OCI-LY7 (cell line): ENCODE measurements at regions not wholly inside any gene's neighbourhood (a gene's known extent, or its start where the extent isn't known, plus 50 kb on each side); places are given as distances from the start of the nearest gene placed in this dataset.

Experiments used
- CTCF ChIP-seq: fragments of 200-600 bp; sonication (generic); conservative IDR thresholded peaks from 2 replicates; pipeline ENCODE4 v1.5.1; 2014; ENCODE audit warnings: mild to moderate bottlenecking, antibody characterized with exemption, low read length, moderate library complexity, mixed read lengths
- EZH2phosphoT487 ChIP-seq: fragments of 200-600 bp; sonication (generic); IDR thresholded peaks from 2 replicates; pipeline ENCODE4 v1.6.1; 2018; ENCODE audit warnings: low read depth, borderline replicate concordance, mild to moderate bottlenecking, mixed run types, antibody characterized with exemption, low read length, moderate library complexity, mixed read lengths

- no peak for TF ChIP-seq CTCF
- TF ChIP-seq EZH2phosphoT487 = no peak
Observed at GRCh38 chr6:148074738-148075137, 267.9 kb upstream of the SASH1 start.
